Stimulated activated CD4-positive, alpha-beta T cell treated with anti-CD3 and anti-CD28 coated beads, Interleukin-2, amount 100 ng/mL, for 48 hours (primary cell): ENCODE measurements at regions not wholly inside any gene's neighbourhood (a gene's known extent, or its start where the extent isn't known, plus 50 kb on each side); places are given as distances from the start of the nearest gene placed in this dataset.
"Not testable (repeated sequence)": the region's sequence is repeated elsewhere in the genome, so short reads cannot be mapped to it uniquely, and the experiment has no call there.

ENCODE experiments used
- DNase-seq, 2 donors: peaks; one replicate each; pipeline ENCODE4 v3.0.0-alpha.2; 2020

DNA sequence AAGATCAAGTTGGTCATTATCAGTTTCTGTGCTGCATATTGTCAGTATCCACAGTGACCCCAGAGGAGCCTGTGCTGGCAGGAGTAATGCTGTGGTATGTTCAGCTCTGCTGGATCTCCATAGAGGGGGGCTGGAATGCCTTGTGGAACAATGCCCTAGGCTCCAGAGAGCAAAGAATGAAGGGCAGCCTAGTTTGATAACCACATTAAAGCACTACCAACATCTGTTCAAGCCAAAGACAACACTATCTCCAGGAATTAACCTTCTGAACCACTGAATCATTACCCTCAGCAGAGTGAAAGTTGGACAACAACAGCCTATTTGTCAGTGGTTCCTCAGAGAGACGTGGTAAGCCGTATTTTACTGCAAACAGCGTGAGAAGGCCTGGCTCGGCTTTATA lies 192.3 kb upstream of the CXorf66 start:
- no peak for DNase-seq

DNA sequence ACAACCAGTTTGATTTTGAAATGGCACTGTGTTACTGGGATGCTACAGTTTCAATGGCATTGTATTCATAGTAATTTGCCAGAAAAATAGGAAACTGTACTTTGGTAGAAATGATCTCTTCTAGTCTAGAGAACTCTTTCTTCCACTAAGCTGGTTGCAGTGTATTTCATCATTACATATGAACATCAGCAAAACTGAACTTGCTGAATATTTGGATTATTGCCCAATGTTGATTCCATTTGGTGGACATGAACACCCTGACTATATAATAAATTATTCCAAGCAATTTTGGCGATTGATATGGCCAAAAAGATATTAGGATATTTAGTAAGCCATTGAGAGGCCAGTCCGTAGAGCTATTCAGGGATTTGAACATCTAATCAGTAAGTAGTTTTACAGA lies 191.8 kb upstream of the CXorf66 start:
- no peak for DNase-seq

DNA sequence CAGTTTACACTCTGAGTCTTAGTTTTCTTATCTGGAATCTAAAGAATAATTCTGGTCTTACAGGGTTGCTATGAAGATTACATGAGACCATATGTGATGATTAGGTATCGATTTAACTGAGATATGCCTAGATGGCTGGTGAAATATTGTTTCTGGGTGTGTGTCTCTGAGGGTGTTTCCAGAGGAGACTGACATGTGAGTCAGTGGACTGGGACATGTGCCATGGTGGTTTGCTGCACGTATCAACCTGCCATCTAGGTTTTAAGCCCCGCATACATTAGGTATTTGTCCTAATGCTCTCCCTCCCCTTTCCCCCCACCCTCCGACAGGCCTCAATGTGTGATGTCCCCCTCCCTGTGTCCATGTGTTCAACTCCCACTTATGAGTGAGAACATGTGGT lies 186.0 kb upstream of the CXorf66 start:
- no peak for DNase-seq

DNA sequence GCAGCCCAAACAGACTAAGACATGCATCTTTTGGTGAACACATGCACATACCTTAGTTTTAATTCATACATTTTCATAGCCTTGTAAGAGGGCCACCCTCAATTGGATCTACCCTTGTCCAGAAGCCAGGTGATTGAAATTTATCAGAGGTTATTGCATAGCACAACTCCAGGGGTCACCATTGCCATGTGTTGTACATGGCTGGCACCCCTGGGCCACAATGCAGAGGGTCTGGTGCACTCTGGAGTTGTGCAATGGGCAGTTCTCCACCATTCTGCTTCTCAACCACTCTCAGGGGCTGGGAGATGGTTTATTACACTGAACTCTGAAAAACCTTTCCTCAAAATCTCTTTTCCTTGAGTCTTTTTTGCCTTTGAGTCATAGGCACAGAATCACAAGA lies 184.4 kb upstream of the CXorf66 start:
- no peak for DNase-seq

DNA sequence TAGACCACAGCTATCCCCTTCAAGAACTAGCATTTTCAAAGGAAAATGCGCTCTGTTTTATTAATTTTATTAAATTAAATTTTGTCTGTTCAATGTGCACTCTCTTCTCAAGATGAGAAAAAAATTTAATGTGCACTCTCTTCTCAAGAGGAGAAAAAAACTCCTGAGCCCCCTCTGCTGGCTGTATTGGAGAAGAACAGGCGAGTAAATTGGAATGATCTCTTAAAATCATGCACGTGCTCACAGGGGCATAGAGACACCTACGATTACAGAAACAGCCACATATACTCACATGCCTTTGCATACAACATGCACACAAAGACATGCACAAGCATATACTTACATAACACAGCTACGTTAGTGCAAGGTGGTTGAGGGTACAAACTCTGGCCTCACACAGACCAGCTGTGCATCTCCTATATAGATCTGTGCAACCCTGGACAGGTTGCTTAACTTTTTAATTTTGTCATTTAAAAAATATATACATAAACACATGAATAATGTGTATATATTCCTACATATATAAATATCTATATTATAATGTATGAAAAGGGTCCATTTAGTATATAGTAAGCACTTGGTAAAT lies 176.2 kb upstream of the CXorf66 start:
- peak; percentile 18 to 32 for DNase-seq

DNA sequence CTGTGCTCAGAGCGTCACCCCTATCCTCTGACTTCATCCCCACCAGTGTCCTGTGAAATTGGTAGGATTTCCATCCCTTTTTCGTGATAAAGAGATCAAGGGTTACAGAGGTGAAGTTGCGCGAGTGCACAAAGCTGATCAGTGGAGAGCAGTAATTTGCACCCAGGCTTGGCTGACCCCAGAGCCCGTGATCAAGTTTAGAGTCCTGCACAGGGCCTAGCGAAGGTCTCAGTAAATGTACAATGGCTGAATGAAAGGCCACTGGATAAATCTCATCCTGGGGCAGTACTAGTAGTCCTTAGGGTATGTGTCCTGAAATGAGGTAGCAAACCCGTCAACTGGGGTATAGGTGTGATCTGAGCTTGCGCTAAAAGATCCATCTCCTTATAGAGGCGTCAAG lies 173.2 kb upstream of the CXorf66 start:
- not testable (repeated sequence) for DNase-seq

DNA sequence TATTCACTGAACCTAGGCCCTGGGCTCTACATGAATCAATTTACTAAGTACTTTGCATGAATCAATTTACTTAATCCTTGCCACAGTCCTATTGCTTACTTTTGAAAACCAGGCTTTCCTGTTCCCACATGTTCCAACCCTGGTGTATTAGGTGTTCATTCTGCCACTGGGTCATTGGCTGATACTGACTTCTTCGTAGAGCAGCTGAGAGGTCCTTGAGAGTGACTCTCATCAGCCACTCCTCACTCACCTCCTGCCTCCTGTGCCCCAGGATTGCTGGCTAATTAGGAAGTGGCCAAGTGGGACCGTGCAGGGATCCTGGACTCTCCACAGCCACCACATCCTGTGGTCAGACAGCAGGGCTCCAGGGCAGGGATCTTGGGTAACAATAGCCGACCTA lies 172.7 kb upstream of the CXorf66 start:
- DNase-seq, result not testable (repeated sequence)

DNA sequence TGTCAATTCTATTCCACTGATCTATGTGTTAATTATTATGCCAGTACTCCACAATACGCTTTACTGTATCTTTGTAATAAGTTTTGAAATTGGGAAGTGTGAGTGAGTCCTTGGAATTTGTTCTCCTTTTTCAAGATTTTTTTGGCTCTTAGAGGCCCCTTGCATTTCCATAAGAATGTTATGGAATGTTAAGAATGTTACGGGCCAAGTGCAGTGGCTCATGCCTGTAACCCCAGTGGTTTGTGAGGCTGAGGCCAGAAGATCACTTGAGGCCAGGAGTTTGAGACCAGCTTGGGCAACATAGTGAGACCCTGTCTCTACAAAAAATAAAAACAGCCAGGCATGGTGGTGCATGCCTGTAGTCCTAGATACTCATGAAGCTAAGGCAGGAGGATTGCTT lies 167.6 kb upstream of the CXorf66 start:
- no peak for DNase-seq

DNA sequence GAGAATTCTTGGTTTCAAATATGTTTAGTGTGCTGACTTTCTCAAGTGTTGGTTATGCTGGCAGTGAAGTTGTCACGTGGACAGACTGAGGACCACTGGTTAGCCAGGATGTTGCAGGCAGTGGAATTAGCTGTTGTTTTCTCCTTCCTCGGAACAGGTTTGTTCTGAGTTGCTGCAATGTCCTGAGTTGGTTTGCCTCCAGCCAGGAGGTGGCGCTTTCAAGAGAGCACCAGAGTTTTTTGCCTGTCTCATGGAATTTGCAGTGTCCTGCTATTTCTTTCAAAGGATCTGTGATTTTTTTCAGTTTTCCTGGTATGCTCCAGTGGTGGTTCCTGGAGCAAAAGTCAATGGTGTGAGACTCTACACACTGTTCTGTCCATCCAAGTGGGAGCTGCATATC lies 158.1 kb upstream of the CXorf66 start:
- no peak for DNase-seq

DNA sequence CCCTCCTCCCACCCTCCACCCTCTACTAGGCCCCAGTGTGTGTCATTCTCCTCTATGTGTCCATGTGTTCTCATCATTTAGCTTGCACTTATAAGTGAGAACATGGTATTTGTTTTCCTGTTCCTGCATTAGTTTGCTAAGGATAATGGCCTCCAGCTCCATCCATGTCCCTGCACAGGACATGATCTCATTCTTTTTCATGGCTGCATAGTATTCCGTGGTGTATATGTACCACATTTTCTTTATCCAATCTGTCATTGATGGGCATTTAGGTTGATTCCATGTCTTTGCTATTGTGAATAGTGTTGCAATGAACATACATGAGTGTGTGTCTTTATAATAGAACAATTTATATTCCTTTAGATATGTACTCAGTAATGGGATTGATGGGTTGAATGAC lies 148.7 kb upstream of the CXorf66 start:
- DNase-seq, result not testable (repeated sequence)

DNA sequence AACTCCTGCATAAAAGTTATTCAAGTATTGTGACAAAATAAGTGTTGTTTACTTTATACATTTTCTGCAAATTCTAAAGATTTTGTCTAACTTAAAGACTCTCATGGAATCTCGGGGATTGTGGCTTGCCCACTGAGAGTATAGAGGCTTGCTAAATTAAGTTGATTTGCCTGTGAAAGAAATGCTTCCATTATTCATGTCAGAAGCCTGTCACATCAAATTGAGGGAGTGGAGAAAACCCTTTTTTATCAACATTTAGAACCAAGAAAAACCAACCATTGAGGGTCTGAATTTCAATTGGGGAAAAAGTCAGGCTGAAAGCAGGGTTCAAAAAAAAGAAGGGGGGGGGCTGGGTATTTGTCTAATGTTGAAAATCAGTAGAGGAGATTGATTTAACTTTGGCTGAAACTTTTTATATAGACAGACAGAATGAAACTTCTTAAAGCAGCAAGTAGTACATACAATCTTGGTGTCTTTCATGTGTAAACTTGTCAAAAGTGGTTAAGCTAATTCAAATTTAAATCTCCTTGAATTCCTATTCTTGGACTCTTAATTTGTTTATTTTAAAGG lies 144.8 kb upstream of the CXorf66 start:
- DNase-seq, result no peak

DNA sequence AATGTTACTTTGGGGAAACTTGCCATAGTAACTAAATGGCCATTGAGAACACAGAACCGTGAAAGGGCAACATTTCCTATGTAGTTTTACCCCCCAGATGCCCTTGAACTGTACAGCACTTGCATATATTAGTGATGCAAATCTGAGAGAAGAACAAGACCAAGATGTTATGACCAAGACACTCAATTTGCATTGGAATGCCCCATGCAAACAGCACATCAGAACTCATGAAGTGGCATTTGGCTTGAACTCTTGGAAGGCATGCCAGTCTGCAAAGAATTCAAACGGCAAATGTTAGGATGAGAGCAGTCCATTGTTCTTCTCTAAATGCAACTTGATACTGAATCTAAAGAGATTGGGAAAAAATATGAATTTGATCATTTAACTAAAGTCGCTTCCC lies 139.4 kb upstream of the CXorf66 start:
- no peak for DNase-seq

DNA sequence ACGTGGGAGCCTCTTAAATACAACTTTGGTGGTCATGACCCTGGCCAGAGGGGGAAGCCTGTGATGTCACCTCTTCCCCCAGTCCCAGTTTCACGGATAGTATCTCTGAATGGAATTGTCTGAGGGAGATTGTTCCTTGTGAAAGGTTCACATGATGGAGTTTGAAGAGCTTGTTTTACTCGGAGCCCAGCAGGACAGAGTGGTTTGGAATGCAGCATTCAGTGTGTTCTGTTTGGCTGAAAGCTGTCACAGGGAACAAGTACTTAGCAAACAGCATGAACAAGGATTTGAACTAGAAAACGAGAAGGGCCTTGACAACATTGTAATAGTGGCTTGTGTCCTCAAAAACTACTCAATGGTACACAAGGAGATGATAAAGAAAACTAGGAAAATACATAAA lies 133.9 kb upstream of the CXorf66 start:
- no peak for DNase-seq

DNA sequence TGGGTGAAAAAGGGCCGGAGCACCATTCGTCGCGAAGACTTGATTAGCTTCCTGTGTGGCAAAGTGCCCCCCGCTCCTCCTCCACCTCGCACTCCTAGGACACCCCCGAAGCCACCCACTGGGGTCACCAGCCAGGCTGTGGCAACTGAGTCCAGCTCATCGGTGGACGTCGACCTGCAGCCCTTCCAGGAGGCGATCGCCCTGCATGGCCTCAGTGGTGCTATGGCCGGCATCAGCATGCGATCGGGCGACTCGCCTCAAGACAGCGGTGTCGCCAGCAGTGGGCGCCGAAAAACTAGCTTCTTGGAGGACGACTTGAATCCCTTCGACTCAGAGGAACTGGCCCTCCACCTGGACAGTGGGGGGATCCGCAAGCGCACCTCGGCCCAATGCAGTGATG lies 126.8 kb upstream of the CXorf66 start:
- DNase-seq, result no peak

DNA sequence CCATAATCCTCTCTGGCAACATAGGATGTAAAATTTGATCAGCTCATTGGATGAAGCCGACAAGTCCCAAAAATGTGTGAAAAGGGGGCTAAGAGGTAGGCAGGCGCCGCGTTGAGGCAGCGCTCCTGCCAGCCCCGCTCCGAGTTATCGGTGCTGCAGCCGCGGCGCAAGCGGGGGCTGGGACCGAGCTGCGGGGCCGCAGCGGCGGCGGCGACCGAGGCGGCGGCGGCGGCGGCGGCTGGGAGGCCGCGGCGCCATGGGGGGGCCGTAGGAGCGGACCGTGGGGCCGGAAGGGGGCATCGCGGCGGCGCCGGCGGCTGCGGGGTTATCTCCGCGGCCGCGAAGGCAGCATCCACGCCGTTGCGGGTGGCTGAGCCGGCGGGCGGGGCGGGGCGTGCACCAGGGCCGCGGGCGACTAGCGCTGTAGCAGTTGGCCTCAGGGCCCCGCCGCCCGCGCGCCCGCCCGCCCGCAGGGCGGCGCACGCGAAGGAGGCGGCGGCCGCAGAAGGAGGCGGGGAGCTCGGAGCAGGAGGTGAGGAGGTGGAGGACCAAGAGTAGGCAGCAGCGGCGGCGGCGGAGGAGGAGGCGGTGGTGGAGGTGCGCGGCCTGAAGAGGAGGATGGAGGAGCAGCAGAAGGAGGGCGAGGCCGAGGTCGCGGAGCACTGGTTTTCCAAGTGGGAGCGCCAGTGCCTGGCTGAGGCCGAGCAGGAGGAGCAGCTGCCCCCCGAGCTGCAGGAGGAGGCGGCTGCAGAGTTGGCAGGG lies 126.0 kb upstream of the CXorf66 start:
- DNase-seq, result peak in 1 of 2 donors; percentile 4

DNA sequence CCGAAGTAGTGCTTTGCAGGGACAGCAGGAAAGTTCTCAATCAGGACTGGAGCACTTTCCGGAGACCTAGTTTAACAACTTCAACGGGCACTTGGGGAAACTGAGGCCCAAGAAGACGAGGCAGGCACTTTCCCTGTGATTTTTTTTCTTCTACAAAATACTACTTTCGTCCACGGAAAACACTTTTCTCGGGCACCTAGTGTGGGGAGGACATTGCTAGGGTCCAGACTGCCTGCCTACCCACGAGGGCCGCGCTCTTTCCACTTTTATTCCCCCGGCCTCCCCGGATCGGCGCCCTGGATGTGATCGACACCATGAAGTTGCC lies 125.4 kb upstream of the CXorf66 start:
- DNase-seq, result no peak

DNA sequence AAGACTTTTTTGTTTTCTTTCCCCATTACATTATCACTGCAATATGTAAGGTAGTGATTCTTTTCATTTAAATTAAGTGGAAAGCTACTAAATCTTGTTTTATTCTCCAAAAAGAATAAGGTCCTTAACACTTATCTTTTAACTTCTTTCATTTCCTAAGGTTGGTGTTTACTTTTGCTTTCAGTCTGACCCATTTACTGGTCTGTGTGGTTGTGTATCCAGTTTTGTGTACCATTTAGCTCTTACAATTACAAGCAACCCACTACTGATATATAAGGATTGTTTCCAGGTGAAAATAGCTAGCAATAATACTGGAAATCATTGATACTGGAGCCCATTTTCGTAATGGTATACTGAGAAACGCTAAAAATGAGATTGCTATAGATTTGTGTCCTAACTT lies 123.1 kb upstream of the CXorf66 start:
- DNase-seq, result no peak

DNA sequence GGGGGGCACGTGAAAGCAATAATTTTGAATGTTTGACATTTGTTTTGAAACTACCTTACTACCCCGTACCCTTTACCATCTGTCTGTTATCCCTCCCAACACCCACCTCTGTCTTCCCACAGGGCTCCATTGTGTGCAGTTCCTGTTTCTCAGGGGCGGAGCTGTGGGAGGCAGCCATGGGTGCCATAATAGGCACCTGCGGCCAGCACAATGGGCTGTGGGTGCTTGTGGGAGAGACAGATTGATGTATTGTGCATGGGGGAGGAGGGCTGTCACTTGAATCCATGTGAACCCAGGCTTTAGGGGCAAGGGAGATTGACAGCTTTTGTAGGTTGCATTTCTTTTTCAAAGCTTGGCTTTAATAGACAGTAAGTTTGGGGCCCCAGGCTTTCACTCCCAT lies 122.6 kb upstream of the CXorf66 start:
- DNase-seq, result no peak

DNA sequence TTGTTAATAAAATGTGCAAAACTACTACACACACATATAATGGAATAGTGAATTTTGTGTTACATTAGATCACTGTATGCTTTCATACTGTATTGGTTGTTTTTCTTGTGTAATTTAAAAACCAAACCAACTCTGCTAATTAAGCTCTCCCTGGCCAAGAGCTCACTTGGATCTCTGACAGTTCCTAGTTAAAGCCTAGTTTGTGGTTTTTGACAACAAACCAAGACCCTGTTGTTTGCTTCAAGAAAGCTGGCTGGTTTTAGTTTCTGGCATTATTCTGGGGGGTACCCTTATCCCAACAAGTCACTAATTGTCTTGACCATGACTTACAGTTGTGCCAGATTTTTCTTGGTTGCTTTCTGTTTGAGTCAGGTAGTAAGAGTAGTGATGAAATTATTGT lies 121.4 kb upstream of the CXorf66 start:
- no peak for DNase-seq

DNA sequence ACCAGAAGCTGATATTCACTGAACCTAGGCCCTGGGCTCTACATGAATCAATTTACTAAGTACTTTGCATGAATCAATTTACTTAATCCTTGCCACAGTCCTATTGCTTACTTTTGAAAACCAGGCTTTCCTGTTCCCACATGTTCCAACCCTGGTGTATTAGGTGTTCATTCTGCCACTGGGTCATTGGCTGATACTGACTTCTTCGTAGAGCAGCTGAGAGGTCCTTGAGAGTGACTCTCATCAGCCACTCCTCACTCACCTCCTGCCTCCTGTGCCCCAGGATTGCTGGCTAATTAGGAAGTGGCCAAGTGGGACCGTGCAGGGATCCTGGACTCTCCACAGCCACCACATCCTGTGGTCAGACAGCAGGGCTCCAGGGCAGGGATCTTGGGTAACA lies 109.5 kb upstream of the CXorf66 start:
- not testable (repeated sequence) for DNase-seq

DNA sequence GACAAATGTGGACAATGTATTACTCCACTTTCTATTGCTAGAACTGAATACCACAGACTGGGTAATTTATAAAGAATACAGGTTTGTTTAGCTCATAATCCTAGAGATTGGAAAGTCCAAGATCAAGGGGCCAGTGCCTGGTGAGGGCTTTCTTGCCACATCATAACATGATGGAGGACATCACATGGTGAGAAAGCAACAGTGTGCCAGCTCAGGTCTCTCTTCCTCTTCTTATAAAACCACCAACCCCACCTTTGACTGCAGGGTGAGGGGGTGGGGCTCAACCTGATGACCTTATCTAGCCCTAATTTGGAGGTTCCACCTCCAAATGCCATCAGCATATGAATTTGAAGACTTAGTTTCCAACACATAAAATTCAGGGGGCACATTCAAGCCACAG lies 105.7 kb upstream of the CXorf66 start:
- DNase-seq, result no peak

DNA sequence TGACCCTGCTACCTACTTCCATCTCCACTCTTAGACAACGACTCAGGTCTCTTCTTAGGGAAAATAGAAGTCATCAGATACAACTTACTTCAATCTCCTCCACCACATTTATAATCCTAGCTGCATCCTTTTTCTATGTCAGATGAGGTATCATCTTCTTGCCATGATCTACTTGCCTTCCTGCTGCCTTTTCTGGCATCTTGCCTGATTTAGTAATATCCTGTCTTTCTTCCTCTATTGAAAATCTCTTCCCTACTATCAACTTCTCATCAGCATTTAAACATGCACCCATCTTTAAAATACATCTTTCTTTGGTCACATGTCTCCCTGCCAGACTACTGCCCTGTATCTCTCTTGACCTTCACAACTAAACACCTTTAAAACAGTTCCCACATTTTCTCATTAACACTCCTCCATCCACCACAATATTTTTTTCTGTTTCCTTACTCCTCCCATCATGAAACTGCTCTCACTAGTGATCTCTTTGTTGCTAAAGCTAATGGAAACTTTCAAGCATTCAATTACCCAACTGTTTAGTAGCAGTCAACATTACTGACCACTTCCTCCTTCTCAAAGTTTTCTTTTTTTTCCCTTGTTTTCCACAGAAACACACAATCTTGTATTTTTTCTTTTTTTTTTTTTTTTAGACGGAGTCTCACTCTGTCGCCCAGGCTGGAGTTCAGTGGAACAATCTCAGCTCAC lies 100.8 kb upstream of the CXorf66 start:
- no peak for DNase-seq

DNA sequence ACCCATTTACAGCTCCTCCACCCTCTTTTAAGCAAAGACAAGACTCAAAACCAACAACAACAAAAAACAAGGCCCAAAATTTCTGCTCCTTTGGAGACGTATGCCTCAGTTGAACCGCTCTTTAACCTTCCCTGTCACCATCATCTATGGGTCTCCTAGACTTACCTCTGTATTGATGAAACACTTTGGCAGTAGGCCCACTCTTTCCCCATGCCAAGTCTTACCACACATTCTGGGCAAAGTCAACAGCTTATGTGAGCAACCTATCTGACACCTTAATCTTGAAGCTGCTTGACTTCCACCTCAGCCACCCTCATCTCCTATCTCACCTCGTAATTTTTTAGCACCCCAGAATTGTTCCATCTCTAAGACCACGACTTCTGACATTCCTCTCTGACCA lies 99.7 kb upstream of the CXorf66 start:
- DNase-seq, result no peak

DNA sequence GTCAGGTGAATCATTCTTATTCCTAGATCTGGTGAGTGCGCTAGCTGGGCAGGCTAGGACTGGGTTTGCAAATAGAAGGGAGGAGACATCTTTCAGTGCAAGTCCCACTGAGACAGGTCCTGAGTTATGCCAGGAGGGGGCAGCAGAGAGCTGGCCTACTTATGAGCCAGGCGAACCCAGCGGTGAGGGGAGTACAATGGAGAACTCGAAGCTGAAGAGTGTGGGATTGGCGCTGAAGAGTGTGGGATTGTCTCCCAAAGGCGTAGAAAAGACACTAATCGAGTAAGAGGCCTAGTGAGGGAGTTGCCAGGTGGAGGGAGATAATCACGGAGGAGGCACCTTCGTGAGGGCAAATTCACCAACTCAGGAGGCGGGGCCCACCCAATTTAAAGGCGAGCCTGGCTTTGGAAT lies 91.7 kb upstream of the CXorf66 start:
- DNase-seq, result peak; percentile 44 to 72
